Cardiac fibroblast (primary cell): ENCODE measurements at regions not wholly inside any gene's neighbourhood (a gene's known extent, or its start where the extent isn't known, plus 50 kb on each side); places are given as distances from the start of the nearest gene placed in this dataset.

ENCODE experiments used
- DNase-seq, 2 donors: peaks; one replicate each; pipeline versions ENCODE4 v3.0.0 to v3.0.0-alpha.2; 2010; ENCODE audit warnings: low read depth in 2 of 2
- H3K4me3 ChIP-seq, 2 donors: replicated peaks in 1 of 2; 1 replicate in 1 of 2; 2 replicates in 1 of 2; pipeline ENCODE4 v1.5.1; 2011; ENCODE audit warnings: low read depth in 2 of 2, low read length in 2 of 2, mild to moderate bottlenecking in 2 of 2, moderate library complexity in 1 of 2
- TF ChIP-seq, protein P1 (sequence below): IDR thresholded peaks from one replicate; pipeline ENCODE4 v1.5.1; 2011; ENCODE audit warnings: low read depth, mild to moderate bottlenecking, low read length, inconsistent platforms

DNA sequence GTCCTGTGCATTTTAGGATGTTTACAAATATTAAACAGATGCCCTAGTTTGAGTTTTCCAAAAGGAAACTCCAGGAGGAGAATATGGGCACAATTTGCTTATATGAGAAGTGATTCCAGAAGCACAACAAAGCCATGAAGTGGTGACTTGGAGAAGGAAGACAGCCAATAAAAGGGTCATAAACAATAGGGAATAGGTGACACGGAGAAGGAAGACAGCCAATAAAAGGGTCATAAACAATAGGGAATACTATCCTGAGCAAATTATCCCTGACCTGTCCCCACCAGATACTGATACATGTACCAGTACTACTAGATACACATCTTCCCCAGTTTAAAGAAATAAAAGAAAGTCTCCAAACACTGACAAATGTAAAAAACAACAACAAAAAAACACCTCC lies 663.6 kb downstream of the GBE1 start:
- no peak for DNase-seq
- H3K4me3 ChIP-seq = no peak overlapping the region
- TF ChIP-seq, protein P1, sequence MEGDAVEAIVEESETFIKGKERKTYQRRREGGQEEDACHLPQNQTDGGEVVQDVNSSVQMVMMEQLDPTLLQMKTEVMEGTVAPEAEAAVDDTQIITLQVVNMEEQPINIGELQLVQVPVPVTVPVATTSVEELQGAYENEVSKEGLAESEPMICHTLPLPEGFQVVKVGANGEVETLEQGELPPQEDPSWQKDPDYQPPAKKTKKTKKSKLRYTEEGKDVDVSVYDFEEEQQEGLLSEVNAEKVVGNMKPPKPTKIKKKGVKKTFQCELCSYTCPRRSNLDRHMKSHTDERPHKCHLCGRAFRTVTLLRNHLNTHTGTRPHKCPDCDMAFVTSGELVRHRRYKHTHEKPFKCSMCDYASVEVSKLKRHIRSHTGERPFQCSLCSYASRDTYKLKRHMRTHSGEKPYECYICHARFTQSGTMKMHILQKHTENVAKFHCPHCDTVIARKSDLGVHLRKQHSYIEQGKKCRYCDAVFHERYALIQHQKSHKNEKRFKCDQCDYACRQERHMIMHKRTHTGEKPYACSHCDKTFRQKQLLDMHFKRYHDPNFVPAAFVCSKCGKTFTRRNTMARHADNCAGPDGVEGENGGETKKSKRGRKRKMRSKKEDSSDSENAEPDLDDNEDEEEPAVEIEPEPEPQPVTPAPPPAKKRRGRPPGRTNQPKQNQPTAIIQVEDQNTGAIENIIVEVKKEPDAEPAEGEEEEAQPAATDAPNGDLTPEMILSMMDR = no peak

DNA sequence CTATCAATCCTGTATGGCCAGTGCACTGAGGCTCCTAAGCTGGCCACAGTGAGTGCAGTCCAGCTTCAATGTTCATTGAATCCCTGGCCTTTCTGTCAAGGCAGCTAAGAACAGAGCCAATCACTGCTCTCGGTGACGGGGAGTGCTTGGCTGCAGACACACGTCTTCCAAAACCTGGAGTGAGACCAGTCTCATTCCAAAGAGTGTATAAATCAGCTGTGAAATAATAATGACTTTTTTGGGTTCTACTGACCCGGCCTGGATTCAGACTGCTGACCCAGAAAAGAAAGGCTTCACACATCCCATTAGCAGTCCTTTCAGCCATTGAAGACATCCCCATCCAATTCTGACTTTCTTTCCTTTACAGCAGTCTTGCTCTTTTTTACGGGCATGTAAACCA lies 665.5 kb downstream of the GBE1 start:
- H3K4me3 ChIP-seq = no peak overlapping the region
- DNase-seq = no peak
- TF ChIP-seq, protein P1 = no peak

DNA sequence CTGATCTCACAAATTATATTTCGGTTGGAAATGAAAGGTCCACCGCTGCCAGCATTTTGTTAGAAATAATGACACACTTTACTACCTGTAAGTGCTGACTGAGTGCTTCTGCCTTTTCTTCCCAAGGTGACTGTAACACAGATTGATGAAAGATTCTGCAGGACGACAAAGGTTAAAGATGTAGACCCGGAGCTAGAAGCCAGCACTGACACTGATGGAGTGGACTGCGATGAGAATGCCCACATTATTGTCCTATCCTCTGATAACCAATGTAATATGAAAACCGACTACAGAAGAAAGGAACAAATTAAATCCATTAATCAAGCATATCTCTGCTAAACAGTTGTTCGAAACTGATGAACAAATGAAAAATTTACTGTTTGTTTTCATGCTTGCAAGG lies 666.5 kb downstream of the GBE1 start:
- TF ChIP-seq, protein P1 = no peak
- DNase-seq = no peak
- H3K4me3 ChIP-seq = no peak overlapping the region

- no peak overlapping the region for H3K4me3 ChIP-seq
- no peak for DNase-seq
- TF ChIP-seq, protein P1 = no peak
These were observed 673.8 kb downstream of the GBE1 start for GRCh38 chr3:81087607-81088006.

DNA sequence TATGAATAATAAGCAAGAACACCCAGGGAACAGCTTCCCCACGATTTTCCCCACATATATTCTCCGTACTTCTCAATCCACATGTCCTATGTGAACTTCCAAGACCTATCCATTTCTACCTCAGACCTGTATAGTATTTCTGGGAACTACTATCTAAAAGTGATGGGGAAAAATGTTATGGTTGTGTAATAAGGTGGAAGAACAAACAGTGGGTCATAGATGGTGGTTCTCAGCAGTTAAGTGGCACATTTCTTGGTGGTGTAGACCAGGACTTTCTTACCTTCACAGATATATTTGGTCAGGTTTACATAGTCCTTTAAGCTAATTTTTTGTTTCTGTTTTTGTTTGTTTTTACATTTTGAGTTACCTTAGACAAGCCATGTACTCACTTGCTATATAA lies 675.1 kb downstream of the GBE1 start:
- no peak for DNase-seq
- TF ChIP-seq, protein P1 = no peak

GRCh38 chr3:81080608-81081007 lies 680.8 kb downstream of the GBE1 start:
- no peak overlapping the region for H3K4me3 ChIP-seq
- TF ChIP-seq, protein P1 = no peak
- DNase-seq = no peak

More for the DNA sequence above, 675.1 kb downstream of the GBE1 start:
- H3K4me3 ChIP-seq = no peak overlapping the region

DNA sequence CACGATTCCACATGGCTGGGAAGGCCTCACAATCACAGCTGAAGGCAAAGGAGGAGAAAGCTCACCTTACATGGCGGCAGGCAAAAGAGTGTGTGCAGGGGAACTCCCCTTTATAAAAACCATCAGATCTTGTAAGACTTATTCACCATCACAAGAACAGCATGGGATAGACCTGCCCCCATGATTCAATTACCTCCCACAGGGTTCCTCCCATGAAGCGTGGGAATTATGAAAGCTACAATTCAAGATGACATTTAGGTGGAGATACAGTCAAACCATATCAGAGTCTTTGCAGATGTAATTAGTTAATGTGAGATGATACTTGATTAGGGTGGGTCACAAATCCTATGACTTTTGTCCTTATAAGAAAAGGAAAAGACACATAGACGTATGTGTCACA lies 688.9 kb downstream of the GBE1 start:
- TF ChIP-seq, protein P1 = no peak
- no peak overlapping the region for H3K4me3 ChIP-seq
- DNase-seq = no peak
